Pulmonary artery endothelial cell (primary cell): ENCODE measurements at regions not wholly inside any gene's neighbourhood (a gene's known extent, or its start where the extent isn't known, plus 50 kb on each side); places are given as distances from the start of the nearest gene placed in this dataset.
A peak's percentile ranks its signal among the peaks of the same experiment; 100 is the strongest.
"Not testable (repeated sequence)": the region's sequence is repeated elsewhere in the genome, so short reads cannot be mapped to it uniquely, and the experiment has no call there.

Source experiments
- DNase-seq: peaks from one replicate; pipeline ENCODE4 v3.0.0-alpha.2; 2011; ENCODE audit warnings: low read depth, low spot score

DNA sequence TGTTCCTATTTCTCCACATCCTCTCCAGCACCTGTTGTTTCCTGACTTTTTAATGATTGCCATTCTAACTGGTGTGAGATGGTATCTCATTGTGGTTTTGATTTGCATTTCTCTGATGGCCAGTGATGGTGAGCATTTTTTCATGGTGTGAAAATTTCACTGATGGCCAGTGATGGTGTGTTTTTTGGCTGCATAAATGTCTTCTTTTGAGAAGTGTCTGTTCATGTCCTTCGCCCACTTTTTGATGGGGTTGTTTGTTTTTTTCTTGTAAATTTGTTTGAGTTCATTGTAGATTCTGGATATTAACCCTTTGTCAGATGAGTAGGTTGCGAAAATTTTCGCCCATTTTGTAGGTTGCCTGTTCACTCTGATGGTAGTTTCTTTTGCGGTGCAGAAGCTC is 142.2 kb upstream of the ELL2 start:
- not testable (repeated sequence) for DNase-seq

- no peak for DNase-seq
These were observed 139.9 kb upstream of the ELL2 start for GRCh38 chr5:96101358-96102089.

- not testable (repeated sequence) for DNase-seq
These were observed 135.8 kb upstream of the ELL2 start for GRCh38 chr5:96097488-96097887.

- DNase-seq = no peak
These were observed 135.1 kb upstream of the ELL2 start for GRCh38 chr5:96096724-96097123.

DNA sequence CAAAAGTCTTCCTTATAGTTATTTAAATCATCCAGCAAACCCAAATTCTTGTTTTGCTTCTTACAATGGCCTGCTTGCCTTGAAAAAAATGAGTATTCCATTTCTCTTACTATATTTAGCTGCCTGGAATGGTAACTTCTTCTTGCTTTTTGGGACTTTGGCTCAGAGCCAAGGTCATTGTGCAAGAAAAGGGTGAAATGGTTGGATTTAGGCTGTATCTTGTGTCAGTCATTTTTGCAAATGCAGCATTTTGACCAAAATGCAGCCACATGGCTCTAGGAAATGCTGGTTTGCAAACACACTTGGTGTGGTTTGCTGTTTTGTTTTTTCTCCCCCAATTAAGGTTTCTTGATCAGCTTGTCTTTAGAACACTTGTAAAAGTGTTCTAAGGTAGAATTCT is 133.3 kb upstream of the ELL2 start:
- DNase-seq = no peak

- DNase-seq = no peak
These were observed 132.3 kb upstream of the ELL2 start for GRCh38 chr5:96093890-96094381.

- DNase-seq = no peak
These were observed 131.7 kb upstream of the ELL2 start for GRCh38 chr5:96093340-96093739.

DNA sequence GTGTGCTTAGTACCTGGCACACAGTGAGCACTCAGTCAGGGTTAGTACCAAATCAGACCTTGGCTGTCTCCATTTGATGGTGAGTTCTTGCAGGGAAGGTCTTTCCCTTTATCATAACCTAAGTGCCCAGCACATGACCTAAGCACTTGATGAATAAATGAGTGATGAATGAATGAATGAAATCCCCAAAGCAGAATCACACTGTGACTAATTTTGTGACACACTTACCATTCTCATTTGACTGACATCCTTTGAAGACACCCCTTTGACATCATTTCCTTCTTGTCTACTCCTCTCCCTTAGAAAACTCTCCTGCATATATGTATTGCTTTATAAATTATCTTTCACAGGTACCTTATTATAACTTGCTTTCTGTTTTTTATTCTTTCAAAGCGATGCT is 130.2 kb upstream of the ELL2 start:
- DNase-seq = no peak

DNA sequence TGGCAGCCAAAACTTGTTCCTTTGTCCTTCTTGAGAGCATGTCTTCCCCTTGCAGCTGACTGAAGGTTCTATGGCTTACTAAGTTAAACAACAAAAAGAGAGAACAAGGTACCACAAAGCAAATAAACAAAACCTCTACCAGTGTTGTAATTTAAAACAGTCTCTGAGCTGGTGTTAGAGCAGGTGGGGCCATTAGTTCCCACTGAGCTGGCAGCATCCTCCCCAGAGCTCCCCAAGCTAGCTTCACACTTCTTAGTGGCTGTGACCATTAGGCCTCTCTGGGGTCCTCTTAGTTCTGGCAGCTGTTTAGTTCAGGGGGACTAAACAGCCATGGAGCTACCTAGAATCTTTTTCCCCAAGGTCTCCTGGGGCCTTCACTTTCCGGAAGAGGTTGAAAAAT is 128.6 kb upstream of the ELL2 start:
- no peak for DNase-seq

DNA sequence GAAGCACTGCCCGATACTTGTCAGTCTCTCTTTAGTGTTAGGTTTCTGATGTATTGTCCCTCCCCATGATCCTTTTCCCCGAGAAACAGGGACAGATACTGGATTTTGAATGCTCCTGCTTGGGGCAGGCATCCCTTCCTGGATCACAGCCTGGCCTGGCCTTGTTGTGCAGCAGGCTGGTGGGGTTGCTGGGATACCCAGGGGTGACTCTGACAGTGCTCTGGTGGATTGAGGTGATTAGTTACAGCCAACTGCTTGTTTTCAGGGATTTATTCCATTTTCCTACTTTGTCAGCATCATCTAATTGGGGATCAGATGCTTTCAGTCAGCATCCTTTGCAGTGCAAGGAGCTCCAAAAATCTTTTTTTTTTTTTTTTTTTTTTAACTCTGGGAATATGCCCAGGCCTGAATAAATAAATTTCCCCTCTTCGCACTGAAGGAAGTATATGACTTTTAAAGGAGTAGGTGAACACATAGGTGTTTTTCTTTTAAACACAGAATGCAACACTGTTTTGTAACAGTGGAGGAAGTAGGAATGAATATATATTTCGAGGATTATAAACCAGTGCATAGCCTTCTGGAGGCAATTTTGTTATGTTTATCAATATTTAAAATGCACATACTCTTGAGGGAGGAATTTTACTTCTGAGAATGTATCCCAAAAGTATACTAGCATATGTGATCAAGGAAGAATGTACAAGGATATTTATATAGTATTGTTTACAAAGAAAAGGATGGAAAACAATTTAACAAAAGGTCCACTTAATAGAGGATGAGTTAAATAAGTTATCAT is 127.3 kb upstream of the ELL2 start:
- DNase-seq = no peak

DNA sequence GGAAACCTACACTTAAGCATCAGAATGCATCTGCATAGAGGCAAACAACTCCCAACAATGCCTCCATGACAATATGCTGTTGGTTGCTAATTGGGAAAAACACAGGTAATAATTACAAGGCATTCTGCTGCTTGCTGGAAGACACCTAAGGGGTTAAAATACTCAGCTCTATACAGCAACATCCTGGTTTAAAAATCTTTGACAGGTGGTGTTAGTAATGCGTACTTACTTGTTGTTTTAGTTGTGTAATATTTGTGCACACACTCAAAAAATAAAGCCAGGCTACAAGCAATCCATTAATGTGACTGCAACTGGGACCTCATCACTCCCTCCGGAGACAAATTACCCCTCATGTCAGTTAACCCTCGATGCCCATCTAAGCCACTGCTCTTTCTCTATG is 126.3 kb upstream of the ELL2 start:
- no peak for DNase-seq

DNA sequence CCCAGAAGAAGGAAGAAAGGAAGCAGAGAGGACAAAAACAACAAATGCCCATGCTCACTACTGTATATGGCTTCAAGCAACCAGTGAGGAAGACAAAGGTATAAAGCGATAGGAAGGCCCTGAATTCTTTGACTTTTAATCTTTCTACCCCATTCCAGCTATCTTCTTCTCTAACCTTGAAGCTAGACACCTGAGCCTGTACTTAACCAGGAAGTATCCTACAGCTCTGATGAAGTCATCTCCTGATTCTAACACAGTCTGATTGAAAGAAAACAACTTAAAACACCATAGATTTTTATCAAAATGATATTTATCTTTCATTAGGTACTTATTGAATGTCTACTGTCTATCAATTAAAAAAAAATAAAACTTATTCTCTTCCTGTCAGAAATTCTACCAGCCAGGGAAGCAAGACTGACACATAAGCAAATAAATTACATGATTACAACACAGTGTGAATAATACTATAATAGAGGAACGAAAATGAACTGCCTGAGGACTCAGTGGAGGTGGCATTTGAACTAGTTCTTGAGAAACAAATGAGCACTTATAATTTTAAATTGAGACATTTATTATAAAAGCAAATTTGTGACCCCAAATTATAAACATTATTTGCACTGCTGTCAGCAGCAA is 123.3 kb upstream of the ELL2 start:
- DNase-seq = no peak

DNA sequence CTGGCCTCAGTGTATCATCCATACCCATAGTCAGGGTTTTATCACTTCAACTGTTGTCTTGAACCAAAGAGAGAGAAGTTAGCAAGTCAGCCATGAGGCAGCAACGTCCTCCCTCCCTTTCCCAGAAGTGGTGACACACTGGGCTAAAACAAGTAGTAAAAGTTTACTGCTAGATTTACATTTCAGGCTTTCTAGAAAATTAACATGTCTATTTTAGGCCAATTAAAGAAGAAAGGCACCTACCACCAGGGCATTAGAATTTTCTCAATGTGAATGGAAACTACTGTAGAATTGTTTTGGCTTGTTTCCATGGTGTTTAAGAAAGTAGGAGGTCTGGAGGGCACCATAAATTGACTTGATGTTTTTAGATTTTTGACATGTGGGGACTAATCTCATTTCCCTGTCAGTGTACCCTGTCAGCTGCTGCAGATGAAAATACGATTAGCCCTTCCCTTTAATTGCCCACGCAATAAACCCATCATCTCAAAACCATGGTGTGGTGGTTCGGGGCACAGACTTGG is 121.8 kb upstream of the ELL2 start:
- DNase-seq = no peak

DNA sequence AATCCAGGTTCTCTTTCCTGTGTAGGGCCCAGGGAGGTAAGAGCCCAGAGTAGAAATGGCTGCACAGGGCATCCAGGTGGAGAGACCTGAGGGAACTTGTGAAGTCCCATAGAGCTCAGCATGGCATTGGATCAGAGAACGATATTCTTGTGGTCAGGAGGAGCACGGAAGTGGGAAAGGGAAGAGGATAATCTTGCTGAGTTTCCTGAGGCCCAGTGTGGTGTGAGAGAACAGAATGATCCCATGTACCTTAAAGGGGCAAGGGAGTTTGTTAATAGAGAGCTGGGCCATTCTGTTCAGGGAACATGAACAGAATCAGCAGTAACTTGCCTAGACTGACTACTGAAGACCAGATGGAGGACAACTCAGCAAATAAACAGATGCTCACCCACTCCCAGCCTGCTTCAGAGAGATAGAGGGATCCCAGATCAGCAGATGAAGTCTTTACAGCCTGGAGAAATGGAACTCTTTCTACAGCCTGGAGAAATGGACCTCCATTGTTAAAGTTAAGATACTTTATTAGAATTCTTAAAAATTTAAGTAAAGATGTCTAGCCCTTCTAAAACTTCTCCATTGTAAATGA is 119.7 kb upstream of the ELL2 start:
- no peak for DNase-seq

DNA sequence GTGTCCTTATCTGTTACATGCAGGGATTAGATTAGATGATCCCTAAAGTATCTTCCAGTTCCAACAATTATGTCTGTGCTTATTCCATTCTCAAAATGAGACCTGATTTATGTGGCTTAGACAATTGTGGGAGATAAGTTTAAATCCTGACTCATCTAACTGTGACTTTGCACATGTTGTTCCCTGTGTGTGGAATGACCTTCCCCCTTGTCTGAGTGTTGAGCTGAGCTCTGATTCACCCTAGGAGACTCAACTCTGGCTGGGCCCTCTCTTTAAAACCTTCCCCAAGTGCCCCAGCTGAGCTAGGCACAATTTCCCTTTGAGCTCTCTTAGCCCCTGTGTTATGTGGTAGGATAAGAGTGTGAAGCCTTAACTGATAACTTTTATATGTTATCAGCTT is 118.9 kb upstream of the ELL2 start:
- DNase-seq = no peak

DNA sequence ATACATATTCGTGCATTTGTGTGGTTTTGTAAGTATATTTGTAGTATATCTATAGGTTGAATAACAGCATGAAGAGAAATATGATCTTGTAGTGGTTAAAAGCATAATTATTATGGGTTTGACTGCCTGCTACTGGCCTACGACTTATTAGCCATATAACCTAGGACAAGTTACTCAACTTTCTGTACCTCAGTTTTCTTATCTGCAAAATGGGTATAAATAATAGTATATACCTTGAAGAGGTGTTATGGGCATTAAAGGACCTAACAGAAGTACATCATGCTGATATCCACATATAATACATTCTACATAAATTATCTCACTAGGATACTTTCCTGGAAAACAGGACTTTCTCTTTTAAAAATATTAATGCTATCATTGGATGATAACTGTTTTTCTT is 118.3 kb upstream of the ELL2 start:
- no peak for DNase-seq

GRCh38 chr5:96079075-96079474 is 117.4 kb upstream of the ELL2 start:
- peak; percentile 68 for DNase-seq

GRCh38 chr5:96076451-96076850 is 114.8 kb upstream of the ELL2 start:
- no peak for DNase-seq

DNA sequence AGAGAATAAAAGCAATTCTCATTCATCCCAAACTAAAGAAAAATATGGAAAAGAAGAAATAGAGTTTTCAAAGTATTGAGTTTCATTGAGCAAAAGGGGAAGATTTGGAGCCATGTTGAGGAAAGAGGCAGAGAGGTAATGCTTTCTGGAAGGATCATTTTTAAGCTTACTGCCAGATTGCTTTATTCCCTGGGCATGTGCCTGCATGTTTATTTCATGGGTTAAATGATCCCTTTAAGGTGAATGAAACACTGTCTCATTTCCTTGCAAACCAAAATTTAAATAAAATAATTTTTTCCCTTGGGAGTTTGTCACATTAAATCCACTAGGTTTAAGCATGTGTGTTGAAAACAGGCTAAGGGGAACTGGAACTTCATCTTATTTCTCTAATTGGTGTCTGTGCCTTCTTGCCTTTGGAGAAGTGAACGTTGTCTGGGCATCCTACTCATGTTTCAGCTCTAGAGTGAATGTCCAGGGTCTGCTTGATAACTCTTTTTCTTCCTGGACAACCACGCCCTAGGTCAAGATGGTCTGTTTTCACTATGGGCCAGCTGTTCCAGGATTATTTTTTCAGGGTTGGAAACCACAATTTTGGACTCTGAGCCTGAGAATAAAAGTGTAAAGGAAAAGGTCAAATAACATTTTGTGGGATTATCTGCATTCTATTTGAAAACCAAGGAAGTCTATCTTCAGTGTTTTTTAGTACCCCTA is 114.1 kb upstream of the ELL2 start:
- DNase-seq = no peak

- no peak for DNase-seq
These were observed 113.2 kb upstream of the ELL2 start for GRCh38 chr5:96074870-96075269.

GRCh38 chr5:96074460-96074859 is 112.8 kb upstream of the ELL2 start:
- no peak for DNase-seq
